CD4-positive, alpha-beta T cell treated with Interferon gamma for 1 hour (primary cell): ENCODE measurements at regions not wholly inside any gene's neighbourhood (a gene's known extent, or its start where the extent isn't known, plus 50 kb on each side); places are given as distances from the start of the nearest gene placed in this dataset.

Experiments used
- DNase-seq: peaks from one replicate; pipeline ENCODE4 v3.0.0-alpha.2; 2020

DNA sequence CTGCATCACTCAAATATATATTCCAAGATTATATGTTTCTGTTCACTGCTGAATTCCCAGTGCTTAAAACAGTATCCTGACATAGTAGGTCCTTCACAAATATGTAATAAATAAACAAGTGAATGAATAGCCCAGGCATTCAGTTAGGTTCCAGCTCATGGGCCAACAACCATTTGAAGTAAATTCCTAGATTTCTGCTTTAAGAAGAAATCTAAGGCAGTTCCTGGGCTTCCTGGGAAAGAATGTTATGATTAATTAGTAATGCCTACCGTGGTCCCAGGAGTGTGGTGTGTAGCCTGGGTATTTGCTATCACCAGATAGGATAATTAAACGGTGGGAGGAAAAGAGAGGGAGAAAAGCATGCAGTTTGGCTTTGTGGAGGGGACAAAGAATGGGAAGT, 576.8 kb downstream of the SOX6 start:
- DNase-seq = no peak

- DNase-seq = no peak
These were observed 576.0 kb downstream of the SOX6 start for GRCh38 chr11:15780382-15780781.

DNA sequence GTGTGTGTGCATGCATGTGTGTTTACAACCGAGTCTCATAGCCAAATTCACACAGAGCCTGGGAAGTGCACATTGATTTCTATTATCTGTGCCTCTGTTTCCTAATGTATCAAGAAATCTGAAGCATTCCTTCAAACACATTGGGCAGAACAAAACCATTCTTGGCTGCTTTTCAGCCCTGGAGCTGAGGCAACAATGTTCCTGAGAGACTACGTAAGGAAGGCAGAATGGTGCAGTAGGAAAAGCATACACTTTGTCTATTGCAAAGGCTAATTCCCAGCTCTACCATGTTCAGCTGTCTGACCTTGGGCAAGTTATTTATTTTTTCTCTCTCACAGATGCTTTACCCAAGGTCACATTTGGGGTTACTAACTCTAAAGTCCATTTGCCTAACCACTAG, 575.5 kb downstream of the SOX6 start:
- no peak for DNase-seq

DNA sequence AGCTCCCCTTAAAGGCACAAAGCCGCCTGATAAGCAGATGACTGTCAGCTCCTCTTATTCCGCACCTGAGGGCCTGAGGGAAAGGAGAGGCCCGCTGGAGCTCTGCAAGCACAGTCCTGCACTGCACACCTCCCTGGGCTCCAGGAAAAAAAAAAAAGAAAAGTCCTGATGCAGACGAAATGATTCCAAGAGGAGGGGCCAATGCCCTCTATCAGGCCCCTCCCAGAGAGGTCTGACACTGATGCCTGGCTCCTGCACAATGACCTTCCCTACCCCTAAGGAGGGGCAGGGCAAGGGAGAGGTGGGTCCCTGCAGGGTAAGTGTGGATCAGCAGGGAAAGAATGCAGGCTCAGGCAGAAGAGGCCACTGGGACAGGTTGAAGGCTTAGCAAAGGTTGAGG, 572.7 kb downstream of the SOX6 start:
- no peak for DNase-seq

DNA sequence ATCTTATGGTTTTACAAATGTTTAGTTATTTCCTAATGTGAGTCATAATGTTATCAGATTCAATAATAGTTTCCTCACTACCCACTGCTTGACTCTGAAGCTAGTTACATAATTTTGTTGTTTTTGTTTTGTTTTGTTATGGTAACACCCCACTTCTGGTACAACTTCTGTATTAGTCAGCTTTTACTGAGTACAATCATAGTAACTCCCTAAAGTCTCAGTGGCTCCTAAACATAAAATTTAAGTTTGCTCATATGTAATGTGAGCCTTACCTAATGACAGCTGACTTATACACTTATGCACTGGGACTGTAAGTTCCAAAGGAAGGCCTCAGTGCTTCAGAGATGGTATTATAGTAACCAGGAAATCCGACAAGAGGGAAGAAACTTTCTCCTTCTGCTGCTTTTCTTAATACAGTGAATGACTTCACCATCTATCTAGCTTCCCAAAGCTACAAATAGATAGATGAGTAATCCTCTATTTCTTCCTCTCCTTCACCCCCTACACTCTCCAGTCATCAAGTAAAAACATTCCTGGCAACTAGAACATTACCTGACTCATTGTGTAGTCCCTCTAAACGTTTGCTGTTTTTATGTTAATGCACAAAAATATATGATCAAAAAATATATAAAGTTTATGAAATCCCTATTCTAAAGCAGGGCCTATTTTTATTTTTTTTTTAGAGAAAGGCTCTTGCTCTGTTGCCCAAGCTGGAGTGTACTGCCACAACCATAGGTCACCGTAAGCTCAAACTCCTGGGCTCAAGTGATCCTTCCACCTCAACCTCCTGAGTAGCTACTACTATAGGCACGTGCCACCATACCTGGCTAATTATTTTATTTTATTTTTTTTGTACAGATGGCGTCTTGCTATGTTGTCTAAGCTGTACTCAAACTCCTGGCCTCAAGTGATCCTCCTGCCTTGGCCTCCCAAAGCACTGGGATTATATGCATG, 563.0 kb downstream of the SOX6 start:
- DNase-seq = no peak

DNA sequence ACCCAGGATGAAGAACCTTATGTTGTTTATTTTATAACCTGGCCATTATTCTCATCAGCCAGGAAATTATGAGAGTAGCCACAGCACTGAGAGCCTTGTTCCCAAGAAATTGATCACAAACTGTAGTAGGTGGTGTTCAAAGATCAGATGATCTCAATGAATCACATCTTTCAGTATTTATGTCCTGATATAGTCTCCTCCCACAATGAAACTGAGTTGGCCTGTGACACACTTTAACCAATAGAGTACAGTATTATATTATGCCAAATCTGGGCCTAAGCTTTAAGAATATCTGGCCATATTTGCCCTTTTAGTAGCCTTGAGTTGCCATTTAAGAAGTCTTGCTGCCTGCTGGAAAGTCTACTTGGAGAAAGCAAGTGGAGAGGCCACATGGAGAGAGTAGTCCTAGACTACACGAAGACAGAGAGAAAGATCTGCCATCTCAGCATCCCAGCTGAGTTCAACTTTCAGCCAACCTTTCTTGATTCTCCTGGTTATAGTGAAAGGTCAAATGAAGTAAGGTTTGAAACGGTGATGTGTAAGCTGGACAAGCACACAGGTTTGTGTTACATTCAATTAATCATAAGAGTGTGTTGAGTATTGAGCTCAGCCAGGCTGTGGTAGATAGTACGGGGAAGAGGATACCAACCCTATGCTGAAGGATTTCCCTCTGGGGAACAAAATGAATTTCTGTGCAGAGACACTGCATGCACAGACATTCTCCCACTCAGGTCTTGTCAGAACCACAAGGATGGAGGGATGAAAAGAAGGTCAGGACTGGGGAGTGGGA, 561.8 kb downstream of the SOX6 start:
- no peak for DNase-seq

GRCh38 chr11:15795378-15795777, 561.0 kb downstream of the SOX6 start:
- no peak for DNase-seq

DNA sequence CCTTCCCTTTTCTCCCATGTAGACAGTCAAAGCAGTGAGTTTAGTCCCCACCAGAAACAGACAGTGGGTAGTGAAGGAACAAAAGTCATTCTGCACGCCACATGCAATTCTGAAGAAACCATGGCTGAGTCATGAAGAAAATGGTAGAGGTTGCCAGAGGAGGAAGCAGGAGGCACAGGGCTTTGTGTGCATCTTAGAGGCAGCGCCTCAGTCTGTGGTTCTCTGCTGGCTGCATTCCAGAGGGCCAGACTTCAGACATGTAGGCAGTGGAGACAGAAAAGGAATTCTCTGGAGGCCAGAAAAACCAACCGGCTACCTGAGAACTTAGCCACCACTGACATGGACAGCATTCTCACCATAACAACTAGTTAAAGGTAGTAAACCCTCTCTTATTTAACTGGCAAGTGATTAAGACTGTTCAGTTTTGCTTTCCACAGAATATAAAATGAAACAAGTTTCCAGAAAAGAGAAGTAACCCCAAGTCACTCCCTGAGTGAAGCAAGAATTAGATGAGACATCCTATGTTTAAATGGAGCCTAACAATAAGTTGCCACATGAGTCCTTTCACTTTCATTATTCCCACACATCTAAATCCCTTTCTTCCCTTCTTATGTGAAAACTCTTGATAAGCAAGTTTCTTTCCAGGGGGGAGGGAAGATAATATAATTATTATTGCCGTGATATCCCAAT, 556.1 kb downstream of the SOX6 start:
- peak; percentile 43 for DNase-seq

GRCh38 chr11:15801126-15801525, 555.2 kb downstream of the SOX6 start:
- no peak for DNase-seq

DNA sequence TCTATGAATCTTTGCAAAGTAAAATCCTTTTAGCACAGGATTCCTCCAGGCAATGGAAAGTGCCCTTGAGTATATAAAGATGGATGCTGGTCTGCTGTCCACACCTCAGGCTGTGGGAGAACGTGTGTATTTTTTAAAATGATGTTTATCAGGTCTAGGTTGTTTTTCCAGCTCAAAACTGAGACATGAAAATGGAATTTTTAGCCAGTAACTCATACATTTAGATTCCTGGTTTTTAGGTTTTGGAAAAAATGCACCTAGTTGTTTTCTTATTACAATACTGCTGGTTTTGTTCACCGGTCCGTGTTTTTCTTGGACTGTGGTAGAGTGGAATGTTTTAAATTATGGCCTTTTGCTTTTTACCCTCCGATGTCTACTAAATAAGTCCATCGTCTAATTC, 554.7 kb downstream of the SOX6 start:
- no peak for DNase-seq

- DNase-seq = no peak
These were observed 550.6 kb downstream of the SOX6 start for GRCh38 chr11:15805726-15806125.

- no peak for DNase-seq
These were observed 550.1 kb downstream of the SOX6 start for GRCh38 chr11:15806217-15806616.

- no peak for DNase-seq
These were observed 548.5 kb downstream of the SOX6 start for GRCh38 chr11:15807827-15808226.

DNA sequence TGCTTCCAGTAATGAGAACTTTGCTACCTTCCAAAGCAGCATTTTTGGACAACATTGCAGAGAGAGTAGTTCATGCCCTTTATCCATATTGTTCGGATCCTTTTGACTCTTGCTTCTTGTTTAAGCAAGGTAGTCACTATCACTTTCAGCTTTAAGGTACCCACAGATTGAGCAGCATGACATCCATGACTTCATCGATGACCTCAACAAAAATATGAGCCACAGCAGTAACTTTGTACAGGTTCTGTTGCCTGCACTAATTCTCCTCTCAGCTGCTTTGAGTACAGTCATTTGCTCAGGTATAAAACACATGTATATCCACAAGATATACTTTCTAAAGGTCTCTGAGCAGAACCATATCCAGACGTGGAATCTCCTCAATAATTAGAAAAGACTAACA, 546.3 kb downstream of the SOX6 start:
- no peak for DNase-seq

DNA sequence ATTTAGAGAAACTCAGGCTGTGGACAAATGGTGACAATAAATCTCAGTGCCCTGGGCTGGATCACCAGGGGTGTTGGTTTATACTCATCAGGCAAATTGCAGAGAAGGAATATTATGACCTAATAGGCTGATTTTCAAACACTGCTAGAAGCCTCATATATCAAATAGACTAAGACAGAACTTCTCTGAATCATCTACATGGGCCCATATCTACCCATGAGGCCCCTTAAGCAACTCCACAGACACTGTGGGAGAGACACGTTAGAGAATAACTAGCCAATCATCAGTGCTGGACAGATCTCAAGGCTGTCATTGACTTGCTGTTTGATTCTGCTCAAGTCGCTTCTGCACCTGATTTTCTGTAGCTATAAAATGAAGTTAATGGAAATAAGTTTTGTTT, 545.8 kb downstream of the SOX6 start:
- DNase-seq = no peak

- DNase-seq = no peak
These were observed 540.8 kb downstream of the SOX6 start for GRCh38 chr11:15815246-15816195.

- DNase-seq = peak; percentile 53
These were observed 540.0 kb downstream of the SOX6 start for GRCh38 chr11:15816260-15816871.

GRCh38 chr11:15817001-15817400, 539.3 kb downstream of the SOX6 start:
- no peak for DNase-seq

GRCh38 chr11:15818132-15818842, 538.1 kb downstream of the SOX6 start:
- DNase-seq = no peak

DNA sequence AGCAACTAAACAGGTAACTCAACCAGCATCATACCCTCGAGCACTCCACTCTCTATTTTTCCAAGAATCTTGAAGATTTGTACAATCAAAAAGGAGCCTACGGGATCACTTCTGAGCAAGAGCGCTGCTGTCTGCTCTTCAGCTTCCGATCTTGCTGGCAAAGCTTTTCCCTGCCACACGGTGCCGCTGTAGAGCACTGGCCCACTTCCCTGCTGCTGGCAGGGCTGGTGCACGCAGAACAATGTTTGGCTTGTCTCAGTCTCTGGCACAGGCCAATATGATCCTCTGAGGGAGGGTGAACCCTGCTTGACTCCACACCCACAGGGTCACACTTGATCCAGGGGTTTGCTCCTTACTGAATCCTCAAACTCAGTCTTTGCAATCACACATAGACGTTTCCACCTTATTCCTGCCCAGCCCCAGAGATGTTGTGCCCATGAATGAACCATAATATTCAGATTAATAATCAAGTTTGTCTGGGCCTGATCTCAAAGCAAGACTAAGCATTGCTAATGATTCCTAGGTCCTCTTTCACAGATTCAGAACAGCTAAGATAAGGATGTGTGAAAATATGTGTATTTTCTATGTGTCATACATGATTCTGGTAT, 536.6 kb downstream of the SOX6 start:
- DNase-seq = peak; percentile 32

DNA sequence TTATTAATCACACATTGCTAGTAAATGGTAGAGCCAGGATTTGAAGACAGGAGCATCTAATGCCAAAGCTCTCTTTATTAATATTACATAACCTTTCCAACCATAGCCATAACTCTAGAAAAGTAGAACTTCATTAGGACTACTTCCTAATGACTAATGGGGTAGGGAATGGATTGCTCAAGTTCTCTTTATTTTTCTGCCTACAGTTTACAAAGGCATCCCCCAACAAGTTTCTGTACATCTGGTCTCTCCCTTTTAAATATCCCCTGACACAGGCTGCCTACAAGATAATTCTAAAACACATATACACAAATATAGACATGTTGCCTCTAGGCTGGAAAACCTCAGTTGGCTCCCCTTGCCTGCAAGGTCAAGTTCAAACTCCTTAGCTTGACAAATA, 534.9 kb downstream of the SOX6 start:
- DNase-seq = no peak
